Caco-2 (cell line): ENCODE measurements at regions not wholly inside any gene's neighbourhood (a gene's known extent, or its start where the extent isn't known, plus 50 kb on each side); places are given as distances from the start of the nearest gene placed in this dataset.
A peak's percentile ranks its signal among the peaks of the same experiment; 100 is the strongest.

Source experiments
- BruUV-seq: library from RNA; stranded (reverse); fragments of 400-500 nt; replicated peaks from 2 replicates; lab custom pipeline; 2021; lab: Mats Ljungman, UMichigan
- CTCF ChIA-PET: fragments of 300-600 bp; sonication (Branson Sonifier 250); formaldehyde crosslinking; loops from one replicate; lab custom pipeline; 2022; ENCODE audit warnings: antibody characterized with exemption; lab: Charles Lee
- POLR2A ChIA-PET: fragments of 300-600 bp; sonication (Branson Sonifier 250); formaldehyde crosslinking; loops from one replicate; lab custom pipeline; 2022; ENCODE audit warnings: antibody characterized with exemption; lab: Charles Lee
- DNase-seq, 2 experiments: peaks; one replicate each; pipeline versions ENCODE4 v3.0.0 to v3.0.0-alpha.2; 2020 to 2022
- H3K27me3 ChIP-seq: replicated peaks from 2 replicates; pipeline ENCODE4 v1.6.0; 2011; ENCODE audit warnings: low read length; ENCODE audit not compliant: control insufficient read depth, insufficient read depth
- H3K36me3 ChIP-seq: 2 replicates; pipeline ENCODE4 v1.5.1; 2011; ENCODE audit warnings: low read length; ENCODE audit not compliant: control insufficient read depth, insufficient read depth
- H3K4me1 ChIP-seq: fragments of 250-450 bp; sonication (Bioruptor Pico); 2 replicates; pipeline ENCODE4 v1.5.1; 2020; ENCODE audit warnings: mild to moderate bottlenecking
- H3K4me3 ChIP-seq: 2 replicates; pipeline ENCODE4 v1.5.1; 2011; ENCODE audit warnings: low read depth, mild to moderate bottlenecking, control low read depth, low read length
- H3K9me3 ChIP-seq: fragments of 250-450 bp; sonication (Bioruptor Pico); 2 replicates; pipeline ENCODE4 v1.5.1; 2020; ENCODE audit warnings: mild to moderate bottlenecking, moderate library complexity
- H3K27ac Mint-ChIP-seq: one replicate; pipeline ENCODE4 v1.8.0; 2022; ENCODE audit warnings: mixed read lengths; ENCODE audit not compliant: unreplicated experiment
- H3K27me3 Mint-ChIP-seq: one replicate; pipeline ENCODE4 v1.8.0; 2022; ENCODE audit warnings: mixed read lengths; ENCODE audit not compliant: insufficient read depth, unreplicated experiment
- H3K36me3 Mint-ChIP-seq: one replicate; pipeline ENCODE4 v1.8.0; 2022; ENCODE audit warnings: mild to moderate bottlenecking, mixed read lengths; ENCODE audit not compliant: insufficient read depth, unreplicated experiment
- H3K4me1 Mint-ChIP-seq: one replicate; pipeline ENCODE4 v1.8.0; 2022; ENCODE audit warnings: low read depth, mixed read lengths; ENCODE audit not compliant: unreplicated experiment
- H3K4me3 Mint-ChIP-seq: one replicate; pipeline ENCODE4 v1.8.0; 2022; ENCODE audit warnings: mild to moderate bottlenecking, moderate library complexity, mixed read lengths; ENCODE audit not compliant: unreplicated experiment
- H3K9me3 Mint-ChIP-seq: one replicate; pipeline ENCODE4 v1.8.0; 2022; ENCODE audit warnings: mixed read lengths; ENCODE audit not compliant: unreplicated experiment
- intact Hi-C: fragments of 100-400 bp; cut with micrococcal nuclease; formaldehyde crosslinking; loops from one replicate; pipeline ENCODE4 v1.10.0; 2022; ENCODE audit not compliant: unreplicated experiment
- TF ChIP-seq, protein P1 (sequence below), 2 experiments: fragments of 200-600 bp in 1 of 2; IDR thresholded peaks; 1 replicate in 1 of 2; 2 replicates in 1 of 2; pipeline versions ENCODE4 v1.5.1 to v1.8.0; 2011 to 2022; ENCODE audit warnings: antibody characterized with exemption in 1 of 2, control low read depth in 1 of 2, inconsistent platforms in 1 of 2, low read depth in 1 of 2, low read length in 1 of 2, mild to moderate bottlenecking in 1 of 2, moderate library complexity in 1 of 2; ENCODE audit not compliant: insufficient read depth in 1 of 2, severe bottlenecking in 1 of 2, unreplicated experiment in 1 of 2

GRCh38 chr4:188263321-188263720 lies 124.1 kb downstream of the TRIML1 start:
- Histone ChIP-seq H3K4me1 (no peaks in the 10 kb centered on the region), H3K4me3 (no peak overlapping the region), H3K36me3 (no peaks in the 10 kb centered on the region), H3K27me3 (no peaks in the 10 kb centered on the region), H3K9me3 (no peaks in the 10 kb centered on the region)
- TF ChIP-seq, protein P1, sequence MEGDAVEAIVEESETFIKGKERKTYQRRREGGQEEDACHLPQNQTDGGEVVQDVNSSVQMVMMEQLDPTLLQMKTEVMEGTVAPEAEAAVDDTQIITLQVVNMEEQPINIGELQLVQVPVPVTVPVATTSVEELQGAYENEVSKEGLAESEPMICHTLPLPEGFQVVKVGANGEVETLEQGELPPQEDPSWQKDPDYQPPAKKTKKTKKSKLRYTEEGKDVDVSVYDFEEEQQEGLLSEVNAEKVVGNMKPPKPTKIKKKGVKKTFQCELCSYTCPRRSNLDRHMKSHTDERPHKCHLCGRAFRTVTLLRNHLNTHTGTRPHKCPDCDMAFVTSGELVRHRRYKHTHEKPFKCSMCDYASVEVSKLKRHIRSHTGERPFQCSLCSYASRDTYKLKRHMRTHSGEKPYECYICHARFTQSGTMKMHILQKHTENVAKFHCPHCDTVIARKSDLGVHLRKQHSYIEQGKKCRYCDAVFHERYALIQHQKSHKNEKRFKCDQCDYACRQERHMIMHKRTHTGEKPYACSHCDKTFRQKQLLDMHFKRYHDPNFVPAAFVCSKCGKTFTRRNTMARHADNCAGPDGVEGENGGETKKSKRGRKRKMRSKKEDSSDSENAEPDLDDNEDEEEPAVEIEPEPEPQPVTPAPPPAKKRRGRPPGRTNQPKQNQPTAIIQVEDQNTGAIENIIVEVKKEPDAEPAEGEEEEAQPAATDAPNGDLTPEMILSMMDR (IDR thresholded peaks at IDR 0.05; ENCODE audit: insufficient read depth in 1 of 2, low read depth in 1 of 2, low read length in 1 of 2, severe bottlenecking in 1 of 2, unreplicated experiment in 1 of 2), result no peak
- H3K27me3 Mint-ChIP-seq, result no peaks in the 10 kb centered on the region
- DNase-seq, result no peak
- ChIA-PET CTCF (no interaction called here), POLR2A (no interaction called here)
- H3K9me3 Mint-ChIP-seq, result peaks cover 22% of the 10 kb centered on the region
- intact Hi-C loops, result no loop called here
- BruUV-seq, result no TSS peak
- H3K4me3 Mint-ChIP-seq, result no peak overlapping the region
- H3K4me1 Mint-ChIP-seq, result peaks cover 10% of the 10 kb centered on the region
- no peak overlapping the region for H3K27ac Mint-ChIP-seq
- no peaks in the 10 kb centered on the region for H3K36me3 Mint-ChIP-seq

GRCh38 chr4:188266386-188266785 lies 127.1 kb downstream of the TRIML1 start:
- intact Hi-C loops, result no loop called here
- Mint-ChIP-seq H3K27me3 (no peaks in the 10 kb centered on the region), H3K4me3 (no peak overlapping the region), H3K9me3 (peaks cover 22% of the 10 kb centered on the region), H3K27ac (peak overlapping the region; percentile 5), H3K4me1 (peaks cover 10% of the 10 kb centered on the region), H3K36me3 (no peaks in the 10 kb centered on the region)
- DNase-seq, result no peak
- TF ChIP-seq, protein P1 (IDR thresholded peaks at IDR 0.05; ENCODE audit: insufficient read depth in 1 of 2, low read depth in 1 of 2, low read length in 1 of 2, severe bottlenecking in 1 of 2, unreplicated experiment in 1 of 2), result no peak
- Histone ChIP-seq H3K36me3 (no peaks in the 10 kb centered on the region), H3K4me3 (no peak overlapping the region), H3K27me3 (no peaks in the 10 kb centered on the region), H3K4me1 (no peaks in the 10 kb centered on the region), H3K9me3 (no peaks in the 10 kb centered on the region)
- CTCF ChIA-PET, result no interaction called here
- POLR2A ChIA-PET, result interaction anchor here (0.7 kb wide), 1 partner anchor 39 kb away, joined by 7 read pairs; no protein-coding TSS in a partner anchor
- no TSS peak for BruUV-seq

GRCh38 chr4:188268131-188268908 lies 129.1 kb downstream of the TRIML1 start:
- Histone ChIP-seq H3K4me3 (no peak overlapping the region), H3K36me3 (no peaks in the 10 kb centered on the region), H3K9me3 (no peaks in the 10 kb centered on the region), H3K4me1 (no peaks in the 10 kb centered on the region), H3K27me3 (no peaks in the 10 kb centered on the region)
- Mint-ChIP-seq H3K9me3 (peaks cover 22% of the 10 kb centered on the region), H3K27ac (no peak overlapping the region), H3K36me3 (no peaks in the 10 kb centered on the region), H3K4me3 (no peak overlapping the region), H3K4me1 (peaks cover 10% of the 10 kb centered on the region), H3K27me3 (no peaks in the 10 kb centered on the region)
- intact Hi-C loops, result no loop called here
- no TSS peak for BruUV-seq
- DNase-seq, result no peak
- ChIA-PET POLR2A (no interaction called here), CTCF (no interaction called here)
- TF ChIP-seq, protein P1 (IDR thresholded peaks at IDR 0.05; ENCODE audit: insufficient read depth in 1 of 2, low read depth in 1 of 2, low read length in 1 of 2, severe bottlenecking in 1 of 2, unreplicated experiment in 1 of 2), result no peak
